ENCODE measurements at regions not wholly inside any gene's neighbourhood (a gene's known extent, or its start where the extent isn't known, plus 50 kb on each side); places are given as distances from the start of the nearest gene placed in this dataset.

DNA sequence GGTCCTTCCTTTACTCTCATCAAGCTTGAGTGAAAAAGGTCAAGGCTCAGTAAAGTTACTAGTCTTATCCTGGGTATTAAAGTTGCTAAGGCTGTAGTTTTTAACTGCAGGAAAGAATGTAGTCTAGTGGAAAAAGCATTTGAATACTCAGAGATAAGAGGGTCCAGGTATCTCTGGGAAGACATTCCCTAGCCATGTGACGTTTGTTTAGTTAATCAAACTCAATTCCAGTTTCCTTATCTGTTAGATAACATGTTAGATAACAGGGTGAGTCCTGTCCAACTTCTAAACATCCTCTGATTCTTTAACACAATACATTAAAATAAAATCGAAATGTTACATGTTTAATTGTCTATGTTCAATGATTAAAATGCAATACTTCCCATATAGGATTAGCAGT, 720.7 kb upstream of the LMO3 start:
- H3K9me3 Mint-ChIP-seq (ENCODE audit: unreplicated experiment) = no peaks in the 10 kb centered on the region
- no peaks in the 10 kb centered on the region for H3K4me1 Mint-ChIP-seq (ENCODE audit: low read depth, unreplicated experiment)
- no peaks in the 10 kb centered on the region for H3K27me3 Mint-ChIP-seq (ENCODE audit: unreplicated experiment)
- no peaks in the 10 kb centered on the region for H3K36me3 Mint-ChIP-seq (ENCODE audit: unreplicated experiment)
- DNase-seq = no peak
- no peak overlapping the region for H3K4me3 Mint-ChIP-seq (ENCODE audit: unreplicated experiment)
- no peak overlapping the region for H3K27ac Mint-ChIP-seq (ENCODE audit: unreplicated experiment)
- TF ChIP-seq, protein P1, sequence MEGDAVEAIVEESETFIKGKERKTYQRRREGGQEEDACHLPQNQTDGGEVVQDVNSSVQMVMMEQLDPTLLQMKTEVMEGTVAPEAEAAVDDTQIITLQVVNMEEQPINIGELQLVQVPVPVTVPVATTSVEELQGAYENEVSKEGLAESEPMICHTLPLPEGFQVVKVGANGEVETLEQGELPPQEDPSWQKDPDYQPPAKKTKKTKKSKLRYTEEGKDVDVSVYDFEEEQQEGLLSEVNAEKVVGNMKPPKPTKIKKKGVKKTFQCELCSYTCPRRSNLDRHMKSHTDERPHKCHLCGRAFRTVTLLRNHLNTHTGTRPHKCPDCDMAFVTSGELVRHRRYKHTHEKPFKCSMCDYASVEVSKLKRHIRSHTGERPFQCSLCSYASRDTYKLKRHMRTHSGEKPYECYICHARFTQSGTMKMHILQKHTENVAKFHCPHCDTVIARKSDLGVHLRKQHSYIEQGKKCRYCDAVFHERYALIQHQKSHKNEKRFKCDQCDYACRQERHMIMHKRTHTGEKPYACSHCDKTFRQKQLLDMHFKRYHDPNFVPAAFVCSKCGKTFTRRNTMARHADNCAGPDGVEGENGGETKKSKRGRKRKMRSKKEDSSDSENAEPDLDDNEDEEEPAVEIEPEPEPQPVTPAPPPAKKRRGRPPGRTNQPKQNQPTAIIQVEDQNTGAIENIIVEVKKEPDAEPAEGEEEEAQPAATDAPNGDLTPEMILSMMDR (IDR thresholded peaks at IDR 0.05; ENCODE audit: partially characterized antibody, unreplicated experiment) = no peak

DNA sequence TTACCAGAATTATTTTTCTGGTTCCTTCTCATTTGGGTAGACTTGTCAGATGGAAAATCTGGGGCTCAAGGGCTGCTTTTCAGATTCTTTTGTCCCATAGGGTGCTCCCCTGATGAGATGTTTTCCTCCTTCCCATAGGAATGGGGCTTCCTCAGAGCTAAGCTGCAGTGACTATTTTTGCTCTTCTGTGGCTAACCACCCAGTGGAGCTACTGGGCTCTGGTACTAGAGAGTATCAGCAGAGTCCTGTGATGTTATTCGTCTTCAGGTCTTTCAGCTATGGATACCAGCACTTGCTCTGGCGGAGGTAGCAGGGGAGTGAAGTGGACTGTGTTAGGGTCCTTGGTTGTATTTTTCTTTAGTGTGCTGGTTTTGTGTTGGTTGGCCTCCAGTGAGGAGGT, 716.1 kb upstream of the LMO3 start:
- no peak for DNase-seq
- Mint-ChIP-seq H3K27ac (ENCODE audit: unreplicated experiment) (no peak overlapping the region), H3K4me3 (ENCODE audit: unreplicated experiment) (no peak overlapping the region), H3K27me3 (ENCODE audit: unreplicated experiment) (no peaks in the 10 kb centered on the region), H3K36me3 (ENCODE audit: unreplicated experiment) (no peaks in the 10 kb centered on the region), H3K4me1 (ENCODE audit: low read depth, unreplicated experiment) (no peaks in the 10 kb centered on the region), H3K9me3 (ENCODE audit: unreplicated experiment) (no peaks in the 10 kb centered on the region)
- TF ChIP-seq, protein P1 (IDR thresholded peaks at IDR 0.05; ENCODE audit: partially characterized antibody, unreplicated experiment) = no peak

DNA sequence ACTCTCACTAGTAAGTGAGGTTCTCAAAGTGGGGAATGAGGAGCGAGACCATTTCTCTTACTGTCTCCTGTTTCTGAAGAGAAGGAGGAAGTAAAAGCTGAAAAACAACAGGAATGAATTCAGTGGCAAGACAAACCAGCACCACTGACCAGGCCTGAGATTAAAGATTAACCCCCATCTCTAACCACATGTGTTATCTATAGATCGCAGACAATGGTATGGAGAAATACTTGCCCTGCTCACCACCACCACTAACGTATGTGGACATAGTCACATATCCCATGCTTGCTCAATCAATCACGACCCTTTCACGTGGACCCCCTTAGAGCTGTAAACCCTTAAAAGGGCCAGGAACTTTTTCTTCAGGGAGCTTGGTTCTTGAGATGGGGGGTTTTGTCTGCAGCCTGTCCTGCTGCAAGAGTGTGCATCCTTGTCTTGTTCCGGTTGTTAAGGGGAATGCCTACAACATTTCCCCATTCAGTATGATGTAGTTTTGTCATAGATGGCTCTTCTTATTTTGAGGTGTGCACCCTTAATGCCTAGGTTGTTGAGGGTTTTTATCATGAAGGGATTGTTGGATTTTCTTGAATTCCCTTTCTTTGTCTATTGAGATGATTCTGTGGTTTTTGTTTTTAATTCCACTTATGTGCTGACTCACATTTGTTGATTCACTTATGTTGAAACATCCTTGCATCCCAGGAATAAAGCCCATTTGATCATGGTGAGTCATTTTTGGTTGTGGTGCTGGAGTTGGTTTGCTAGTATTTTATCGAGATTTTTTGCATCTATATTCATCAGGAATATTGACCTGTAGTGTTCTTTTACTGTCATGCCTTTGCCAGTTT, 698.8 kb upstream of the LMO3 start:
- Mint-ChIP-seq H3K36me3 (ENCODE audit: unreplicated experiment) (peaks cover 4% of the 10 kb centered on the region), H3K4me3 (ENCODE audit: unreplicated experiment) (no peak overlapping the region), H3K27ac (ENCODE audit: unreplicated experiment) (no peak overlapping the region), H3K27me3 (ENCODE audit: unreplicated experiment) (peaks cover 2% of the 10 kb centered on the region), H3K4me1 (ENCODE audit: low read depth, unreplicated experiment) (no peaks in the 10 kb centered on the region), H3K9me3 (ENCODE audit: unreplicated experiment) (peaks cover 2% of the 10 kb centered on the region)
- TF ChIP-seq, protein P1 (IDR thresholded peaks at IDR 0.05; ENCODE audit: partially characterized antibody, unreplicated experiment) = no peak
- no peak for DNase-seq

DNA sequence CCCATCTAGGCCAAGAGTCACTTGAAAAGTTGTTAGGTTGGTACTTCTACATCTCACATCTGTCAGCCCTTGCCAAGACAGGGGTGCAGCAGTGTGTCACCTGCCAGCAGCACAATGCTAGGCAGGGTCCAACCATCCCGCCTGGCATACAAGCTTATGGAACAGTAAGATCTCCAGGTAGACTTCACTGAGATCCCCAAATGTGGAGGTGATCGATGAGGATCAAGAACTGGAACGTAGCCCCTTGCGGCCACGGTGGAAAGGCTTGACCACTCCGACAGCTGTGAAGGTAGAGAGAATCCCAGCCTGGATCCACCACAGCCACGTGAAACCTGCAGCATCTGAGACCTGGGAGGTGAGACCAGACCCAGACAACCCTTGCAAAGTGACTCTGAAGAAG, 696.0 kb upstream of the LMO3 start:
- Mint-ChIP-seq H3K36me3 (ENCODE audit: unreplicated experiment) (peaks cover 11% of the 10 kb centered on the region), H3K27ac (ENCODE audit: unreplicated experiment) (no peak overlapping the region), H3K27me3 (ENCODE audit: unreplicated experiment) (peaks cover 2% of the 10 kb centered on the region), H3K9me3 (ENCODE audit: unreplicated experiment) (peaks cover 6% of the 10 kb centered on the region), H3K4me1 (ENCODE audit: low read depth, unreplicated experiment) (no peaks in the 10 kb centered on the region), H3K4me3 (ENCODE audit: unreplicated experiment) (no peak overlapping the region)
- DNase-seq = no peak
- TF ChIP-seq, protein P1 (IDR thresholded peaks at IDR 0.05; ENCODE audit: partially characterized antibody, unreplicated experiment) = no peak

DNA sequence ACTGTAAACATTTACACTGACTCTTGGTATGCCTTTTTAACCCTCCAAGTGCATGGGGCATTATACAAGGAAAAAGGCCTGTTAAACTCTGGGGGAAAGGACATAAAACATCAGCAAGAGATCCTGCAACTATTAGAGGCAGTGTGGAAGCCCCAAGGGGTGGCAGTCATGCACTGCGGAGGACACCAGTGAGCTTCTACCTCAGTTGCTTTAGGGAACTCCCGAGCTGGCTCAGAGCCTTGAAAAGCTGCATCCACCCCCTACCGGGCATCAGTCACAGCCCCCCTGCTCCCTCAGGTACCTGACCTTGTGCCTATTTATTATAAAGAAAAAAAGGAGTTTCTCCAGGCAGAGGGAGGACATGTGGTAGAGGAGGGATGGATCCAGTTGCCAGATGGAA, 695.6 kb upstream of the LMO3 start:
- H3K4me1 Mint-ChIP-seq (ENCODE audit: low read depth, unreplicated experiment) = no peaks in the 10 kb centered on the region
- peaks cover 6% of the 10 kb centered on the region for H3K9me3 Mint-ChIP-seq (ENCODE audit: unreplicated experiment)
- H3K36me3 Mint-ChIP-seq (ENCODE audit: unreplicated experiment) = peaks cover 11% of the 10 kb centered on the region
- no peak overlapping the region for H3K27ac Mint-ChIP-seq (ENCODE audit: unreplicated experiment)
- no peak for DNase-seq
- H3K27me3 Mint-ChIP-seq (ENCODE audit: unreplicated experiment) = peaks cover 2% of the 10 kb centered on the region
- H3K4me3 Mint-ChIP-seq (ENCODE audit: unreplicated experiment) = no peak overlapping the region
- TF ChIP-seq, protein P1 (IDR thresholded peaks at IDR 0.05; ENCODE audit: partially characterized antibody, unreplicated experiment) = no peak
